OCI-LY3 (cell line): ENCODE measurements at regions not wholly inside any gene's neighbourhood (a gene's known extent, or its start where the extent isn't known, plus 50 kb on each side); places are given as distances from the start of the nearest gene placed in this dataset.

Experiments used
- CTCF ChIP-seq: fragments of 200-600, 300-600 bp; sonication (generic); IDR thresholded peaks from 2 replicates; pipeline ENCODE4 v1.5.1; 2014; ENCODE audit warnings: antibody characterized with exemption, low read length, low read depth
- EZH2phosphoT487 ChIP-seq: fragments of 200-600 bp; shearing (Covaris generic); IDR thresholded peaks from 2 replicates; pipeline ENCODE4 v1.6.1; 2018; ENCODE audit warnings: antibody characterized with exemption, mixed run types, low read depth

GRCh38 chr4:27161191-27161590, 300.6 kb downstream of the STIM2 start:
- TF ChIP-seq CTCF: no peak
- no peak for TF ChIP-seq EZH2phosphoT487
